GM12801 (cell line): ENCODE measurements at regions not wholly inside any gene's neighbourhood (a gene's known extent, or its start where the extent isn't known, plus 50 kb on each side); places are given as distances from the start of the nearest gene placed in this dataset.

Experiments used
- CTCF ChIP-seq: IDR thresholded peaks from one replicate; pipeline ENCODE4 v1.5.1; 2011; ENCODE audit warnings: control low read depth; ENCODE audit not compliant: insufficient read length; ENCODE audit errors: extremely low read depth

DNA sequence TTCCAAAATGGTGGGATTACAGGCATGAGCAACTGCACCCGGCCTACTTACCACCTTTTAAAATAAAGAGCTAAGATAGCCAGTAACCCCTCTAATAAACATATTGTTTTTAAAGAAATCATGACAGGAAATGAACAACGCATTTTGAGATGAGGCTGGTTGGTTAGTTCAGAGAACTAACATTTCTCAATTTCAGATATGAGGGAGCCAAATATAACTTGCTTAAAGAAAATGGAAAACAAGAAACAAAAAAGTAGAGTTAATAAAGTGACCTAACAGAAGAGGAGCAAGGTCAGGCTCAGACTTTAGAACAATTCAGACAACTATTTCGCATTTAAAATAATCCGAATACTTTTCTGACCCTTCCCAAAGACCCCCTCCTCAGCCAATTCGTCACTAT, 254.9 kb upstream of the PHF14 start:
- TF ChIP-seq CTCF, result no peak

DNA sequence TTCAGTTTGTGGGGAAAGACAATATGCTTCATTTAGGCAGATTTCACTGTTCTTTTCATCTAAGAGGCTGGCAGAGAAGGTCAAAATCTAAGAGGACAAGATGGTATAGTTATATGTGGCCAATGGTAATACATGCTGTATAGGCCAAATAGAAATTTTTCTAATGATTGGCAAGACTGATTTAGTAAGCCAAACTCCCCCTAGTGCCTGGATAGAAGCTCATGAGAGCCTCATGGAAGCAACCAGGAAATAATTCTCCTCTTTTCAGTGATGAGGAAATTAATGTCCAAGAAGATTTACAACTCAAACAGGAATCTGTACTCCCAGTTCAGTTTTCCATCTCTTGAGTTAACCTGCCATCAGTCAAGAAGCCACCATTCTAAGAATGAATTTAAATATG, 253.6 kb upstream of the PHF14 start:
- no peak for TF ChIP-seq CTCF

GRCh38 chr7:10721289-10721688, 252.4 kb upstream of the PHF14 start:
- no peak for TF ChIP-seq CTCF

GRCh38 chr7:10723832-10724231, 249.8 kb upstream of the PHF14 start:
- no peak for TF ChIP-seq CTCF

DNA sequence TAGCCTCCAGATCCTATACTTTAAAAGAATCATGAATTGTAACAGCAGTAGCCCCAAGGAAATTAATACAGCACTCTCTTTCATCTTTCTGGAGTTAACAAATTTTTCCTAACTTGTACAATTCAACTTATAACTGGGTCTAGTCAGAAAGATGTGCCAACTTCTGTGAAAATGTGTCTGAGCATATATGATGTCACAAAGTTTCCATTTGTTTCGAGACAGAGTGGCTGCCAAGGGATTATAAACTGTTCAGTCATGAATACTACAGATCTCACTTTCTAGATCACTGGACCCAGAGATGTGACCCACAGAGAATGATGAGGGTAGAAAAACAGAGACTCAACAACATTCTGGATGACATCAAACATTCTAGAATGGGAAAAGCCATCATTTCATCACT, 249.2 kb upstream of the PHF14 start:
- TF ChIP-seq CTCF, result no peak

- no peak for TF ChIP-seq CTCF
Measured at GRCh38 chr7:10727636-10728035, 246.0 kb upstream of the PHF14 start.

DNA sequence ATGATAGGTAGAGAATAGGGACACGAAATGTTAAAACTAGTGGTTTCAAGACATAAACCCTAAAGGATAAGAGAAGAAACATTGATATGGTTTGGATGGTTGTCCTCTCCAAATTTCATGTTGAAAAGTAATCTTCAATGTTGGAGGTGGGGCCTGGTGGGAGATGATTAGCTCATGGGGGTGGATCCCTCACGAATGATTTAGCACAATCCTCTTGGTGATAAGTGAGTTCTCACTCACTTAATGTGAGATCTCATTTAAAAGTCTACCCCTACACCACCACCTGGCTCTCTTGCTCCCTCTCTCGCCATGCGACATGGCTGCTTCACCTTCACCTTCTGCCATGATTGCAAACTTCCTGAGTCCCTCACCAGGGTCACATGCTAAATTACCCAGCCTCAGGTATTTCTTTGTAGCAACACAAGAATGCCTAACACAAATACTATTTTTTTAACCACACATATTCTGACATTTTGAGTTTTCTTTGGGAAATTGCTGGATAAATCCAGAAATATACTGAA, 242.4 kb upstream of the PHF14 start:
- no peak for TF ChIP-seq CTCF

DNA sequence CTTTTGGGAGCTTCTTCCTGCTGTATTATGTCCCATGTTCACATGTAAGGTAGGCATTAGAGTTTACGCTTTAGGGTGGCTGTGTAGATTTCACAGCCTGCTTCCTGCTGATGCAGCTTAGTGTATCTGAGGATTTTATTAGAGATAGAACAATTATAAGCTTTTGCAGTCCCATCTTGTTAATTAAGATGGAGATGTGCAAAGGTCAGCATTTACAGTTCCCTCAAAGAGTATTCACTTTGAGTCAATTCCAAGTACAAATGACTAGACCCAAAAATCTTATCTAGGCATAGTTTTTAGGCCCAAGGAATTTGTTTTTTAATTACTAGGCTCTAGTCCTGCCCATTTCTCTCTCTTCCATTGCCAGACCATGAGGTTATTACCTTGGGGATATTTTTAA, 239.9 kb upstream of the PHF14 start:
- TF ChIP-seq CTCF, result no peak
